LNCAP (cell line): ENCODE measurements at regions not wholly inside any gene's neighbourhood (a gene's known extent, or its start where the extent isn't known, plus 50 kb on each side); places are given as distances from the start of the nearest gene placed in this dataset.

Experiments used
- CTCF ChIP-seq: fragments of 450-650 bp; IDR thresholded peaks from 2 replicates; pipeline ENCODE4 v1.5.1; 2017; ENCODE audit warnings: mild to moderate bottlenecking

- no peak for TF ChIP-seq CTCF
Measured at GRCh38 chr10:78805176-78805575, 263.6 kb upstream of the ZMIZ1 start.

GRCh38 chr10:78806681-78807221 is 262.0 kb upstream of the ZMIZ1 start:
- TF ChIP-seq CTCF: no peak

GRCh38 chr10:78807504-78808203 is 261.1 kb upstream of the ZMIZ1 start:
- no peak for TF ChIP-seq CTCF

- TF ChIP-seq CTCF: no peak
Measured at GRCh38 chr10:78808286-78808685, 260.5 kb upstream of the ZMIZ1 start.

GRCh38 chr10:78808736-78809367 is 259.9 kb upstream of the ZMIZ1 start:
- no peak for TF ChIP-seq CTCF

- TF ChIP-seq CTCF: no peak
Measured at GRCh38 chr10:78811174-78811573, 257.6 kb upstream of the ZMIZ1 start.

GRCh38 chr10:78812571-78813318 is 256.0 kb upstream of the ZMIZ1 start:
- no peak for TF ChIP-seq CTCF
